NOMO-1 treated with DMSO at 0.1 percent for 48 hours (cell line): ENCODE measurements at regions not wholly inside any gene's neighbourhood (a gene's known extent, or its start where the extent isn't known, plus 50 kb on each side); places are given as distances from the start of the nearest gene placed in this dataset.
"Not testable (repeated sequence)": the region's sequence is repeated elsewhere in the genome, so short reads cannot be mapped to it uniquely, and the experiment has no call there.

Experiments used
- DNase-seq: peaks from one replicate; lab custom pipeline; 2025; ENCODE audit not compliant: unreplicated experiment; lab: John Stamatoyannopoulos, UW

GRCh38 chr9:31868830-31869229 is 515.6 kb upstream of the ACO1 start:
- no peak for DNase-seq

DNA sequence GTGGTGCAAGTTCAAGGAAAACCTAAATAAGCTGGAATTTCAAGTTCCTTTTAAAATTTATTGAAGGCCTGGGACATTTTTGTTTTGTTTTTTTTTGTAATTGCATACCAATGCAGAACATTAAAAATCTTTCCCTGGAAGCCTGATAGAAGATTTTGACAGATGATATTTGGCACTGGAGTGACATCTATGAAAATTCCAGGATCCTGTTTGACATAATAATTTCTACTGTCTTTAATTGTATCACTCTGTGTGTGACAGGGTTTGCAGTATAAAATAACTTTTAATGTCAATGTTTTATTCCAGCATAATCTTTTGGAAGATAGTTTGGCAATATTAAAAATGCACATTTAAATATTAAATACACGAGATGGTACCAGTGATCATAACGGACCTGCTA is 514.2 kb upstream of the ACO1 start:
- no peak for DNase-seq

DNA sequence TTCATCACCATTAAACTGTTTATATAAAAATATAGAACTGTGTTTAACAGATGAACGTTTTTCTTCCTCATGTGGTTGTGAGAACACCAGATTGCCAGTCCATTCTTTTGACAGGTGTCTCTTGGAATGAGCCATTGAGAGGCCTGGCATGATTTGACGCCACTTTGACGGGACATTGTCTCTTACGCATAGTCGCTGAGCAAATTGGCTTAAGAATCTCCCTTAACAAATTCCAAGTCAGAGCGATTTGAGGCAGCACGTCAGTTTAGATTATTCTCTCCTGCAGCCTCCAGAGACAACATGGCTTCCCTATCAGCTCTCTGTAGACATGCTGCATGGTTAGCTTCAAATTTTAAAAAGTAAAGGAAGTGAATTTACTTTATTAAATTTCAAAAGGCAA is 510.7 kb upstream of the ACO1 start:
- DNase-seq, result no peak

DNA sequence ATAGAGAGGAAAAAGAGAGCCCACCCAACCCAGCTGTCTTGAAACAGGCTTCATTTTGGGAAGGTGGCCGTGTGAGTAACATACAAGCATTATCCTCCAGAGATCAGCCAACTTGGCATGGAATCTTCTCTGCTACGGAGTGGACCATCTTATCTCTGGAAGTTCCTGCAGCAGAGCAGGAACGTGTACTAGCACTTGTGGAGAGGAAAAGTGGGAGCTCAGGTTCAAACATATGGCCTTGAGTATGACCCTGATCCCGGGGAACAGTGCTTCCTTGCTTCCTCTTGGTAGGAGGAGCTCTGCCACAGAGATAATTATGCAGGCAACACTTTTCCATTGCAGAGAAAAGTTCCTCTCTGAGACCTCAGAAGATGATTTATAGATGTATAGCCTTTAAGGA is 490.4 kb upstream of the ACO1 start:
- no peak for DNase-seq

- peak; percentile 11 for DNase-seq
Measured at GRCh38 chr9:31908158-31908890, 476.1 kb upstream of the ACO1 start.

GRCh38 chr9:31908891-31909480 is 475.5 kb upstream of the ACO1 start:
- DNase-seq, result no peak

- no peak for DNase-seq
Measured at GRCh38 chr9:31912636-31913035, 471.8 kb upstream of the ACO1 start.

- no peak for DNase-seq
Measured at GRCh38 chr9:31916591-31917241, 467.7 kb upstream of the ACO1 start.

GRCh38 chr9:31937737-31938136 is 446.7 kb upstream of the ACO1 start:
- not testable (repeated sequence) for DNase-seq

- DNase-seq, result no peak
Measured at GRCh38 chr9:31950756-31951155, 433.7 kb upstream of the ACO1 start.

DNA sequence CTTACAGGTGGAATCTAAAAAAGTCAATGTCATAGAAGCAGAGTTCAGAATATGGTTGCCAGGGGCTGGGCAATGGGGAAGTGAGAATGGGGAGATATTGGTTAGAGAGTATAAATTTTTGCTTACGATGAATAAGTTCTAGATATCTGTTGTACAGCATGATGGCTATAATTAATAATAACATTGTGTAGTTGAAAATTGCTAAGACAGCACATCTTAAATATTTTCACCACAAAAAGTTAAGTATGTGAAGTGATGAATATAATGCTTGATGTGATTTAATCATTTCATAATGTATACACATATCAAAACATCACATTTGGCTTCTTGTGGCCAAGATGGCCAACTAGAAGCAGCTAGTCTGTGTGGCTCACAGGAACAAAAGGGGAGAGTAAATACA is 425.9 kb upstream of the ACO1 start:
- DNase-seq, result no peak

GRCh38 chr9:31969552-31969951 is 414.9 kb upstream of the ACO1 start:
- no peak for DNase-seq

DNA sequence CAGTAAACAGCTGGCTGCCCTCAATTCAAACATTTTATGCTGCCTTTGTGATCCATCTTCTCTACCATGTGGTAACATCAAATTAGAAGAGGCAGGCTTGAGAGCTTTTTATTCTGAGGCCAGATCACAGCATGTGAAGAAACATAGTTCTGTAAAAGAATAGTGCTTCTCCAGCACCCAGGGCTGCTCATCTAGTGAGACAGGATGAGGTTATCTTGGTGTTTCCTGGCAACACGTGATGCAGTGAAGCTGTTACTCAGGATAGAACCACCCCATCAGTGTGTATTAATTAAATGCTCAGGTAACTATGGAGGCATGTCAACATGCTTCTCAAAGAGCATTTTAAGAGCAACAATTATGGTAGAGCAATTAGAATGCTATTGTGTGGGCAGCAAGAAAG is 400.5 kb upstream of the ACO1 start:
- DNase-seq, result no peak

GRCh38 chr9:31996331-31996730 is 388.1 kb upstream of the ACO1 start:
- DNase-seq, result no peak

DNA sequence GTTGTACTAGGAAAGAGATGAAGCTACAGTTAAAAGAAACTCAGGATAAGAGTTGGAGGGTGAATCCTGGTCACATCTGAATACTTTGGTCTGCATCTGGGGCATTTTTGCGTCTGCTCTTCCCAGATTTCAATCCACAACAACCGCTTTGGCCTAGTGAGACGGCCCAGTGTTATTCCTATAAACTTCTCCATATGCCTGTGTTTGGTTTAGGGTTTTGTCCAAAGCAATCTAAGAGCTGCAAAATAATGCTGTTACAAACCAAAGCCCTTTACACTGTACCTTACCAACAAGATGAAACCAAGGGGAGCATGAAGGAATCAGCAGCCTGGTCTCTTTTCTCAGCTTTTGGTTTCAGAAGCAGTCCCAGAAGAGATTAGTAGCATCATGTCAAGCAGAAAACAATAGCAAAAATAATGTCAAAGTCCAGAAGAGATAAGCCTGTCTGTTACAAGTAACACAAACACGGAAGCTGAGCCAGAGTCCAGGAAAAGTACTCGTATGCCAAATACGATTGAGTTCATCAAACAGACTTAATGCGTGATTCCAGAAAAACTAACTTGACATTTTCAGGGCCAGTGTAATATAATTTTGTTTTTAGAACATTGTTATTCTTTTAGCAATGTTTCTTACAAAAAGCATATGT is 379.9 kb upstream of the ACO1 start:
- DNase-seq, result no peak

GRCh38 chr9:32010322-32010721 is 374.1 kb upstream of the ACO1 start:
- no peak for DNase-seq

- DNase-seq, result no peak
Measured at GRCh38 chr9:32011049-32011448, 373.4 kb upstream of the ACO1 start.

DNA sequence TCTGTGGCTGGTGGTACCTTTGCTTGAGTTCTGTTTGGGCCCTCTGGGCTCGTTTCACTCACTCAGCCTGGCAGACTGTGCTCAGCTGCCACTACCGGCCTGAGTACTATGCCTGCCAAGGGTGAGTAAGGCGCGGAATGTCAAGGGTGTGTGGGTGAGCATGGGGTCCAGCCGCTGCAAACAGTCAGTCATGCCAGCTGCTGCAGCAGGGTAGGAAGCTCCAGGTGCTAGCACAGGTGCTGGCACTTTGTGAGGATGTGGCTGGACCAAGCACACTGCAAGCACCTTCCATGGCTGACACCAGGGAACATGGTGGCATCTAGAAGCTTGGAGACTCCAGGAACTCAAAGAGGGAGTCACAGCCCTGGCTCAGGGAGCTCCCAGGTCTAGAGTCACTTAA is 368.6 kb upstream of the ACO1 start:
- no peak for DNase-seq

DNA sequence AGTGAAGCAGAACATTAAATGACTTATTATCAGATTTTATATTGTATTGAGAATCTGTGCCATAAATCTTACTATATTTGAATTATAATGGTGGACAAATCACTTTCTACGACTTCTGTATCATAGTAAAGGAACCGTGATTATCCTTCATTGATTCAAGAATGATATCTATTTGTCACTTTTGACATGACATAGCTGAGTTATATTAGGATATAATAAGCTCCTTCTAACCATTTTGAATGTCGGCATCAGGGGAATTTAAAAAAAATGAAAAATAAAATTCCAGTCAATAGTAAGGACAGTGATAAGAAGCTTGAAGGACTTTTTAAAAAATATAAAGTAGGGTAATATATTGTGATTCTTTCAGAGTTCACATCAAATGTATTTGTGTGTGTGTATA is 338.9 kb upstream of the ACO1 start:
- DNase-seq, result no peak

- no peak for DNase-seq
Measured at GRCh38 chr9:32067261-32067660, 317.2 kb upstream of the ACO1 start.

- DNase-seq, result peak; percentile 21
Measured at GRCh38 chr9:32069169-32069813, 315.2 kb upstream of the ACO1 start.

DNA sequence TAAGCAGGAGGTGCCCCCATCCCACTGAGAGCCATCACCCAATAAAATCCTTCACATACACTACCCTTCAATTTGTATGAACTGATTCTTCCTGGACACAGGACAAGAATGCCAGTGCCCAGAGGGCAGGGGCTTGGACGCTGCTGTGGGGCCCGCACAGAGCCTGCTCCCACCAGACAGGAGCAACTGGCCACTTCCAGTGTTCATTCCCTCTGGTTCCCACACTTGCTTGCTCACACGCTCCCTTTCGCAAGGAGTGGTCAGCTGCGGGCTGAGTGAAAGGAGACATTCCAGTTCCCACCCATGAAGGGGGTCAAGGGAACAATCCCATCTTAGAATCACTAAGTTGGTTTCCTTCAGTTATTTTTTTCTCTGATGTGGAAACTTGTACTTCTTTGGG is 314.5 kb upstream of the ACO1 start:
- no peak for DNase-seq
